Stimulated activated CD4-positive, alpha-beta T cell treated with anti-CD3 and anti-CD28 coated beads, TNF-alpha, amount 100 ng/mL, for 1 hour (primary cell): ENCODE measurements at regions not wholly inside any gene's neighbourhood (a gene's known extent, or its start where the extent isn't known, plus 50 kb on each side); places are given as distances from the start of the nearest gene placed in this dataset.

Experiments
- DNase-seq, 3 donors: peaks; one replicate each; pipeline ENCODE4 v3.0.0-alpha.2; 2020; ENCODE audit warnings: low read depth in 3 of 3, low spot score in 1 of 3

GRCh38 chr22:47629791-47630655 lies 867.6 kb downstream of the TBC1D22A start:
- DNase-seq = no peak

GRCh38 chr22:47629273-47629711 lies 866.8 kb downstream of the TBC1D22A start:
- no peak for DNase-seq

GRCh38 chr22:47628477-47629272 lies 866.2 kb downstream of the TBC1D22A start:
- no peak for DNase-seq

- DNase-seq = no peak
These were observed 865.3 kb downstream of the TBC1D22A start for GRCh38 chr22:47627556-47628253.

- DNase-seq = no peak
These were observed 864.3 kb downstream of the TBC1D22A start for GRCh38 chr22:47626428-47627390.

- no peak for DNase-seq
These were observed 863.3 kb downstream of the TBC1D22A start for GRCh38 chr22:47625531-47626427.

- no peak for DNase-seq
These were observed 862.5 kb downstream of the TBC1D22A start for GRCh38 chr22:47625013-47625385.

GRCh38 chr22:47624252-47625012 lies 862.0 kb downstream of the TBC1D22A start:
- no peak for DNase-seq

GRCh38 chr22:47623763-47624148 lies 861.3 kb downstream of the TBC1D22A start:
- no peak for DNase-seq

- DNase-seq = no peak
These were observed 860.8 kb downstream of the TBC1D22A start for GRCh38 chr22:47623066-47623762.

- DNase-seq = no peak
These were observed 860.1 kb downstream of the TBC1D22A start for GRCh38 chr22:47622541-47622940.

GRCh38 chr22:47621253-47621652 lies 858.8 kb downstream of the TBC1D22A start:
- no peak for DNase-seq

- no peak for DNase-seq
These were observed 857.9 kb downstream of the TBC1D22A start for GRCh38 chr22:47620391-47620790.

GRCh38 chr22:47619631-47620030 lies 857.2 kb downstream of the TBC1D22A start:
- no peak for DNase-seq

- DNase-seq = no peak
These were observed 855.9 kb downstream of the TBC1D22A start for GRCh38 chr22:47618180-47619010.

GRCh38 chr22:47617186-47617585 lies 854.7 kb downstream of the TBC1D22A start:
- DNase-seq = no peak

- DNase-seq = no peak
These were observed 854.1 kb downstream of the TBC1D22A start for GRCh38 chr22:47616396-47617020.
